Type B pancreatic cell (in vitro differentiated cells): ENCODE measurements at regions not wholly inside any gene's neighbourhood (a gene's known extent, or its start where the extent isn't known, plus 50 kb on each side); places are given as distances from the start of the nearest gene placed in this dataset.

Source experiments
- DNase-seq: peaks from one replicate; pipeline ENCODE4 v3.0.0; 2021; ENCODE audit warnings: mixed read lengths; ENCODE audit not compliant: unreplicated experiment; ENCODE audit errors: extremely low spot score
- H3K27ac Mint-ChIP-seq: 2 replicates; pipeline ENCODE4 v1.8.0; 2021; ENCODE audit warnings: mild to moderate bottlenecking, mixed read lengths
- H3K27me3 Mint-ChIP-seq: 2 replicates; pipeline ENCODE4 v1.8.0; 2021; ENCODE audit warnings: mixed read lengths
- H3K36me3 Mint-ChIP-seq: 2 replicates; pipeline ENCODE4 v1.8.0; 2021; ENCODE audit warnings: mixed read lengths
- H3K4me1 Mint-ChIP-seq: one replicate; pipeline ENCODE4 v1.8.0; 2021; ENCODE audit warnings: mixed read lengths; ENCODE audit not compliant: unreplicated experiment
- H3K4me3 Mint-ChIP-seq: 2 replicates; pipeline ENCODE4 v1.8.0; 2021; ENCODE audit warnings: mild to moderate bottlenecking, mixed read lengths
- H3K9me3 Mint-ChIP-seq: 2 replicates; pipeline ENCODE4 v1.8.0; 2021; ENCODE audit warnings: mixed read lengths
- CTCF ChIP-seq: fragments of 200-600 bp; sonication (generic); conservative IDR thresholded peaks from 2 replicates; pipeline ENCODE4 v1.5.0; 2021; ENCODE audit warnings: antibody characterized with exemption, mild to moderate bottlenecking

- Mint-ChIP-seq H3K9me3 (no peaks in the 10 kb centered on the region), H3K4me3 (no peak overlapping the region), H3K27me3 (no peaks in the 10 kb centered on the region), H3K27ac (no peak overlapping the region), H3K36me3 (peaks cover 3% of the 10 kb centered on the region), H3K4me1 (peaks cover 7% of the 10 kb centered on the region)
- DNase-seq: no peak
- TF ChIP-seq CTCF: no peak
These were observed 99.2 kb downstream of the C12orf50 start for GRCh38 chr12:87930033-87930432.

GRCh38 chr12:87929346-87929745 is 99.9 kb downstream of the C12orf50 start:
- Mint-ChIP-seq H3K27ac (no peak overlapping the region), H3K9me3 (no peaks in the 10 kb centered on the region), H3K4me1 (peaks cover 7% of the 10 kb centered on the region), H3K4me3 (no peak overlapping the region), H3K36me3 (no peaks in the 10 kb centered on the region), H3K27me3 (peaks cover 4% of the 10 kb centered on the region)
- TF ChIP-seq CTCF: no peak
- no peak for DNase-seq

GRCh38 chr12:87928031-87928430 is 101.2 kb downstream of the C12orf50 start:
- no peak for DNase-seq
- Mint-ChIP-seq H3K27ac (no peak overlapping the region), H3K4me1 (no peaks in the 10 kb centered on the region), H3K27me3 (peaks cover 4% of the 10 kb centered on the region), H3K4me3 (no peak overlapping the region), H3K36me3 (no peaks in the 10 kb centered on the region), H3K9me3 (no peaks in the 10 kb centered on the region)
- no peak for TF ChIP-seq CTCF

- Mint-ChIP-seq H3K36me3 (no peaks in the 10 kb centered on the region), H3K27me3 (peaks cover 4% of the 10 kb centered on the region), H3K4me3 (no peak overlapping the region), H3K9me3 (no peaks in the 10 kb centered on the region), H3K27ac (no peak overlapping the region), H3K4me1 (peaks cover 5% of the 10 kb centered on the region)
- no peak for TF ChIP-seq CTCF
- DNase-seq: no peak
These were observed 104.2 kb downstream of the C12orf50 start for GRCh38 chr12:87925021-87925420.

- no peaks in the 10 kb centered on the region for H3K36me3 Mint-ChIP-seq
- H3K27ac Mint-ChIP-seq: no peak overlapping the region
- H3K27me3 Mint-ChIP-seq: peaks cover 4% of the 10 kb centered on the region
- H3K9me3 Mint-ChIP-seq: no peaks in the 10 kb centered on the region
- no peak overlapping the region for H3K4me3 Mint-ChIP-seq
- no peak for TF ChIP-seq CTCF
- no peak for DNase-seq
- peaks cover 5% of the 10 kb centered on the region for H3K4me1 Mint-ChIP-seq
These were observed 105.1 kb downstream of the C12orf50 start for GRCh38 chr12:87924149-87924548.

- Mint-ChIP-seq H3K4me3 (no peak overlapping the region), H3K4me1 (peaks cover 5% of the 10 kb centered on the region), H3K36me3 (no peaks in the 10 kb centered on the region), H3K27me3 (peaks cover 4% of the 10 kb centered on the region), H3K27ac (no peak overlapping the region), H3K9me3 (no peaks in the 10 kb centered on the region)
- TF ChIP-seq CTCF: no peak
- no peak for DNase-seq
These were observed 105.8 kb downstream of the C12orf50 start for GRCh38 chr12:87923361-87923760.
